ENCODE measurements at regions not wholly inside any gene's neighbourhood (a gene's known extent, or its start where the extent isn't known, plus 50 kb on each side); places are given as distances from the start of the nearest gene placed in this dataset.

DNA sequence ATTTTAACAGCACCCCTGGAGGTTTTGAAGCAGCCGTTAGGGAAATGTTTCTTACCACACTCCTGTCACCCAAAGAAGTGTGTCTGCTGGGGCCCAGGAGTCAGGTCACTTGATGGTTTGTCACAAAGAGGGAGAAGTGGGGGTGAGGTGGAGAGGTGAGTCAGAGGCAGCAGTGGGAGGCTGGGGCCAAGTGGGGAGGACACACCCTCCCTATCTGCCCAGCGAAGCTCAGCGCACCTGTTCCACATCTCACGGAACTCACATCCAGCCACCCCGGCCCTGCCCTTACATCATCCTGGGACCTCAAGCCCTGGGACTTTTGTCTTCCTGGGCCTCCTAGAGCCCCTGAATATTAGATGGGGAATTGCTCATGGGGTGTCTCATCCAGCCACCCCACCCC, 171.1 kb upstream of the SMIM23 start:
- Histone ChIP-seq H3K4me3 (no peak overlapping the region), H3K9me3 (ENCODE audit: low read depth) (no peaks in the 10 kb centered on the region), H3K27ac (no peak overlapping the region), H3K27me3 (no peaks in the 10 kb centered on the region), H3K36me3 (no peaks in the 10 kb centered on the region), H3K4me1 (ENCODE audit: low read depth) (peaks cover 22% of the 10 kb centered on the region)
- no peak for TF ChIP-seq CTCF (IDR thresholded peaks at IDR 0.05; ENCODE audit: low read depth, low read length)
- no peak for DNase-seq (ENCODE audit: low read depth in 1 of 2, low spot score in 1 of 2)

- H3K9me3 ChIP-seq (ENCODE audit: low read depth): no peaks in the 10 kb centered on the region
- peak in 1 of 2 donors; percentile 79 for DNase-seq (ENCODE audit: low read depth in 1 of 2, low spot score in 1 of 2)
- peaks cover 22% of the 10 kb centered on the region for H3K4me1 ChIP-seq (ENCODE audit: low read depth)
- H3K27me3 ChIP-seq: no peaks in the 10 kb centered on the region
- no peak for TF ChIP-seq CTCF (IDR thresholded peaks at IDR 0.05; ENCODE audit: low read depth, low read length)
- no peaks in the 10 kb centered on the region for H3K36me3 ChIP-seq
- H3K4me3 ChIP-seq: no peak overlapping the region
- H3K27ac ChIP-seq: peak overlapping the region; percentile 24
These were observed 170.5 kb upstream of the SMIM23 start for GRCh38 chr5:171614971-171615653.

- Histone ChIP-seq H3K4me3 (no peak overlapping the region), H3K9me3 (ENCODE audit: low read depth) (no peaks in the 10 kb centered on the region), H3K27ac (peak overlapping the region; percentile 24), H3K36me3 (no peaks in the 10 kb centered on the region), H3K4me1 (ENCODE audit: low read depth) (peaks cover 22% of the 10 kb centered on the region), H3K27me3 (no peaks in the 10 kb centered on the region)
- DNase-seq (ENCODE audit: low read depth in 1 of 2, low spot score in 1 of 2): no peak
- no peak for TF ChIP-seq CTCF (IDR thresholded peaks at IDR 0.05; ENCODE audit: low read depth, low read length)
These were observed 169.6 kb upstream of the SMIM23 start for GRCh38 chr5:171615705-171616640.

- H3K9me3 ChIP-seq (ENCODE audit: low read depth): no peaks in the 10 kb centered on the region
- TF ChIP-seq CTCF (IDR thresholded peaks at IDR 0.05; ENCODE audit: low read depth, low read length): no peak
- DNase-seq (ENCODE audit: low read depth in 1 of 2, low spot score in 1 of 2): no peak
- no peak overlapping the region for H3K4me3 ChIP-seq
- H3K4me1 ChIP-seq (ENCODE audit: low read depth): peaks cover 22% of the 10 kb centered on the region
- no peaks in the 10 kb centered on the region for H3K36me3 ChIP-seq
- H3K27ac ChIP-seq: no peak overlapping the region
- H3K27me3 ChIP-seq: no peaks in the 10 kb centered on the region
These were observed 168.4 kb upstream of the SMIM23 start for GRCh38 chr5:171617266-171617665.

- Histone ChIP-seq H3K27ac (no peak overlapping the region), H3K4me1 (ENCODE audit: low read depth) (peaks cover 22% of the 10 kb centered on the region), H3K27me3 (no peaks in the 10 kb centered on the region), H3K4me3 (no peak overlapping the region), H3K9me3 (ENCODE audit: low read depth) (no peaks in the 10 kb centered on the region), H3K36me3 (no peaks in the 10 kb centered on the region)
- DNase-seq (ENCODE audit: low read depth in 1 of 2, low spot score in 1 of 2): no peak
- no peak for TF ChIP-seq CTCF (IDR thresholded peaks at IDR 0.05; ENCODE audit: low read depth, low read length)
These were observed 167.6 kb upstream of the SMIM23 start for GRCh38 chr5:171617817-171618591.

Measured in cardiac muscle cell (in vitro differentiated cells and primary cell).